ENCODE measurements at regions not wholly inside any gene's neighbourhood (a gene's known extent, or its start where the extent isn't known, plus 50 kb on each side); places are given as distances from the start of the nearest gene placed in this dataset.

DNA sequence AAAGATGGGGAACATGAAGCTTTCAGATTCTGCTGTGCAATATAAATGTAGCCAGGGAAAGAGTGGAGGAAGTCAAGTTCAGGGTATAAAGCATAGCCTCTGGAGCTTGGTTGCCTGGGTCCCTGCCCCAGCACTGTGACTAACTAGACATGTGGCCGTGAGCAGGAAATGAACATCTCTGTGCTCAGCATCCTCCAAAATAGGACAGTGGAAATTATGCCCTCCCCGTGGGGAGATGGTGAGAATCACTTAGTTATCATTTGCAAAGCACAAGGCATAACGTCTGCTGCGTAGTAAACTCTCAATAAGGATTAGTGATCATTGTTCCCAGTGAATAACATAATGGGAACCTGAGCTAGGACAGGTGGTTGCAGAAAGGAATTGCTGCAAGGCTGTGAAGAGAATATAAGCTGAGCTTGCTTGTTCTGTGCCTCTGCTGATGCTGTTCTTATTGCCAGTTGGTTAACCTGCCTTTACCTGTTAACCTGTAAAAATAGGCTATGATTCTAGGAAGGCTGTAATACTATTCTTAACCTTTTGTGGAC, 441.0 kb downstream of the COG6 start:
- Histone ChIP-seq H3K27me3 (ENCODE audit: low read length) (no peaks in the 10 kb centered on the region), H3K4me2 (ENCODE audit: low read depth, low read length, poor library complexity, severe bottlenecking) (no peak overlapping the region), H3K27ac (ENCODE audit: low read depth, low read length) (no peak overlapping the region), H2AFZ (ENCODE audit: low read depth, low read length, severe bottlenecking) (no peak overlapping the region), H3K9me3 (ENCODE audit: insufficient read depth, low read length) (no peaks in the 10 kb centered on the region; the same call in 1 of the 2 replicates), H3K79me2 (ENCODE audit: insufficient read depth, low read length) (no peaks in the 10 kb centered on the region), H3F3A (ENCODE audit: insufficient read depth) (no peaks in the 10 kb centered on the region), H3K36me3 (ENCODE audit: low read length) (no peaks in the 10 kb centered on the region), H3K4me3 (ENCODE audit: insufficient read depth, low read length, poor library complexity, severe bottlenecking) (no peak overlapping the region), H3K9me2 (replicated peaks; ENCODE audit: insufficient read depth, low read length) (no peaks in the 10 kb centered on the region), H4K20me1 (ENCODE audit: low read depth, low read length) (no peaks in the 10 kb centered on the region), H3K9ac (ENCODE audit: low read length) (no peak overlapping the region)
- no peak for TF ChIP-seq EZH2phosphoT487 (conservative IDR thresholded peaks at IDR 0.05; ENCODE audit: low read length)
- no peak for TF ChIP-seq CTCF (IDR thresholded peaks at IDR 0.05; ENCODE audit: insufficient read depth, low read length, poor library complexity, severe bottlenecking)

GRCh38 chr13:40098246-40098645, 442.8 kb downstream of the COG6 start:
- no peaks in the 10 kb centered on the region for H3K27me3 ChIP-seq (ENCODE audit: low read length)
- H3F3A ChIP-seq (ENCODE audit: insufficient read depth): no peaks in the 10 kb centered on the region
- H3K9me3 ChIP-seq (ENCODE audit: insufficient read depth, low read length): no peaks in the 10 kb centered on the region; the same call in 1 of the 2 replicates
- no peak overlapping the region for H3K4me2 ChIP-seq (ENCODE audit: low read depth, low read length, poor library complexity, severe bottlenecking)
- TF ChIP-seq CTCF (IDR thresholded peaks at IDR 0.05; ENCODE audit: insufficient read depth, low read length, poor library complexity, severe bottlenecking) (no peak), EZH2phosphoT487 (conservative IDR thresholded peaks at IDR 0.05; ENCODE audit: low read length) (no peak)
- H3K36me3 ChIP-seq (ENCODE audit: low read length): no peaks in the 10 kb centered on the region
- no peak overlapping the region for H3K4me3 ChIP-seq (ENCODE audit: insufficient read depth, low read length, poor library complexity, severe bottlenecking)
- H3K27ac ChIP-seq (ENCODE audit: low read depth, low read length): no peak overlapping the region
- H3K9me2 ChIP-seq (replicated peaks; ENCODE audit: insufficient read depth, low read length): no peaks in the 10 kb centered on the region
- H3K79me2 ChIP-seq (ENCODE audit: insufficient read depth, low read length): no peaks in the 10 kb centered on the region
- no peak overlapping the region for H2AFZ ChIP-seq (ENCODE audit: low read depth, low read length, severe bottlenecking)
- no peak overlapping the region for H3K9ac ChIP-seq (ENCODE audit: low read length)
- no peaks in the 10 kb centered on the region for H4K20me1 ChIP-seq (ENCODE audit: low read depth, low read length)

DNA sequence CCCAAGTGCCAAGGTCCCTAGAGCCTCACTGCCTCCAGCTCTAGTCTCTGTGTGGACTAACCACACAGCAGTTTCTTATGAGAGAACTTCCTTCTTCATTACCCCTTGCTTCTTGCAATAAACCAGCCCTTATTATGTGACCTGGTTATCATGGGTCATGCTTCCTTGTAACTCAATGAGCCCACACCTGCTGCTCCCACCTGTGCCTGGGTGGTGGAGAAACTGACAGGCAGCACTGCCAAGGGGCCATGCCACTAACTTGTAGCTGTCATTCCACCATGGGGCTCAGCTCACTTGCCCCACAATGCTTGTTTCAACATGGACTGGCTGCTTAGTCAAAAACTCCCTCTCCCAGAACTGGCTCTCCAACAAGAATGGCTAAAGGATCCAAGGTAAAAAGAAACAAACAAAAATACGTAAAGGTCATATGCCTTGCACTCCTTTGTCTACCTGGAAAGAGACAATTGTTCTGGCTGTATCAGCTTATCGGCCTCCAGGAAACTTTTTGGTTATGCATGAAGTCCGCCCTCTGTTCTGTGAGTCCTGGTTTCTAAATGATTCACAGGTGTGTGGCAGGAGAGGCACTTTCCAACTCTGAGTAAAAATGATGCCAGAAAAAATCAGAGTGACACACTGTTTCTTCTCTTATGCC, 446.4 kb downstream of the COG6 start:
- Histone ChIP-seq H3F3A (ENCODE audit: insufficient read depth) (no peaks in the 10 kb centered on the region), H3K4me3 (ENCODE audit: insufficient read depth, low read length, poor library complexity, severe bottlenecking) (no peak overlapping the region), H3K4me2 (ENCODE audit: low read depth, low read length, poor library complexity, severe bottlenecking) (no peak overlapping the region), H3K9ac (ENCODE audit: low read length) (no peak overlapping the region), H3K36me3 (ENCODE audit: low read length) (no peaks in the 10 kb centered on the region), H3K9me2 (replicated peaks; ENCODE audit: insufficient read depth, low read length) (no peaks in the 10 kb centered on the region), H3K27me3 (ENCODE audit: low read length) (no peaks in the 10 kb centered on the region), H4K20me1 (ENCODE audit: low read depth, low read length) (no peaks in the 10 kb centered on the region), H3K9me3 (ENCODE audit: insufficient read depth, low read length) (no peaks in the 10 kb centered on the region; the same call in 1 of the 2 replicates), H3K79me2 (ENCODE audit: insufficient read depth, low read length) (no peaks in the 10 kb centered on the region), H3K27ac (ENCODE audit: low read depth, low read length) (no peak overlapping the region), H2AFZ (ENCODE audit: low read depth, low read length, severe bottlenecking) (no peak overlapping the region)
- TF ChIP-seq EZH2phosphoT487 (conservative IDR thresholded peaks at IDR 0.05; ENCODE audit: low read length) (no peak), CTCF (IDR thresholded peaks at IDR 0.05; ENCODE audit: insufficient read depth, low read length, poor library complexity, severe bottlenecking) (no peak)

Measured in SU-DHL-6 (cell line).